Vagina (tissue), 2 donors: ENCODE measurements at regions not wholly inside any gene's neighbourhood (a gene's known extent, or its start where the extent isn't known, plus 50 kb on each side); places are given as distances from the start of the nearest gene placed in this dataset.

ENCODE experiments used
- DNase-seq, 2 donors: peaks; one replicate each; pipeline ENCODE4 v3.0.0-alpha.2; 2017; ENCODE audit errors: extremely low spot score in 2 of 2
- H3K27ac ChIP-seq: fragments of 200-600 bp; sonication (generic); one replicate; pipeline ENCODE4 v1.5.1; 2019
- H3K27me3 ChIP-seq: fragments of 200-600 bp; sonication (generic); one replicate; pipeline ENCODE4 v1.5.1; 2019
- H3K36me3 ChIP-seq, 2 donors: fragments of 200-600 bp; sonication (generic); one replicate each; pipeline ENCODE4 v1.5.1; 2017 to 2019
- H3K4me1 ChIP-seq: fragments of 200-600 bp; sonication (generic); one replicate; pipeline ENCODE4 v1.5.1; 2019
- H3K4me3 ChIP-seq, 2 donors: fragments of 200-600 bp; sonication (generic); 1 replicate in 1 of 2; 2 replicates in 1 of 2; pipeline ENCODE4 v1.5.1; 2016 to 2019
- H3K9me3 ChIP-seq: fragments of 200-600 bp; sonication (generic); one replicate; pipeline ENCODE4 v1.5.1; 2019
- POLR2A ChIP-seq, 2 donors: fragments of 450-650 bp; IDR thresholded peaks; one replicate each; pipeline ENCODE4 v1.6.1; 2017; ENCODE audit warnings: antibody characterized with exemption in 2 of 2, mild to moderate bottlenecking in 2 of 2, moderate library complexity in 2 of 2
- POLR2AphosphoS5 ChIP-seq, 2 donors: sonication (generic); formaldehyde crosslinking; IDR thresholded peaks; one replicate each; pipeline ENCODE4 v1.9.0; 2017; ENCODE audit warnings: antibody characterized with exemption in 2 of 2, mild to moderate bottlenecking in 2 of 2, low read depth in 1 of 2; ENCODE audit not compliant: insufficient read depth in 1 of 2
- intact Hi-C: fragments of 100-400 bp; cut with DNase I; formaldehyde crosslinking; loops from one replicate; pipeline ENCODE4 v1.15.1; 2023
- TF ChIP-seq, protein P1 (sequence below), 3 experiments: fragments of 450-650 bp in 2 of 3; fragments of 200-600 bp in 1 of 3; sonication (generic) in 1 of 3; IDR thresholded peaks; one replicate each; pipeline ENCODE4 v1.5.1; 2017 to 2019; ENCODE audit warnings: antibody characterized with exemption in 3 of 3, mild to moderate bottlenecking in 2 of 3, moderate library complexity in 2 of 3

DNA sequence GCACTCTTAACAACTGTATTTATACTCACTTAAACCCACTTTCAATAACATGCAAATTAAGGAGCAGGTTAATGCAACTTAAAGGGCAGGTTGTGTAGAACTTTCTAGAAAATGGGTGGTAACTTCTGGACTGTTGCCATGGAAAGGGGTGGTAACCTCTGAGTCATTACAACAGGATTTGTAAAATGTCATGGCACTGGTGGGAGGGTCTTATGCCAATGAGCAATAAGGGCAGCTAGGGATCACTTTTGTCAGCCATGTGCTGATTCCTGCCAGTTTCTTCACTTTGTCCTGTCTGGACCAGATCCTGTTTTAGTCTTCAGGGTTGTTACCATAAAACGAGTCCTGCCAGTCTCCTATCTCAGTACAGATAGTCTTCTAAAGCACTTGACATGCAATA lies 560.5 kb upstream of the PTCHD4 start:
- no peak overlapping the region for H3K27ac ChIP-seq
- TF ChIP-seq POLR2A (IDR thresholded peaks at IDR 0.05) (no peak), POLR2AphosphoS5 (IDR thresholded peaks at IDR 0.05; ENCODE audit: insufficient read depth in 1 of 2, low read depth in 1 of 2) (no peak)
- TF ChIP-seq, protein P1, sequence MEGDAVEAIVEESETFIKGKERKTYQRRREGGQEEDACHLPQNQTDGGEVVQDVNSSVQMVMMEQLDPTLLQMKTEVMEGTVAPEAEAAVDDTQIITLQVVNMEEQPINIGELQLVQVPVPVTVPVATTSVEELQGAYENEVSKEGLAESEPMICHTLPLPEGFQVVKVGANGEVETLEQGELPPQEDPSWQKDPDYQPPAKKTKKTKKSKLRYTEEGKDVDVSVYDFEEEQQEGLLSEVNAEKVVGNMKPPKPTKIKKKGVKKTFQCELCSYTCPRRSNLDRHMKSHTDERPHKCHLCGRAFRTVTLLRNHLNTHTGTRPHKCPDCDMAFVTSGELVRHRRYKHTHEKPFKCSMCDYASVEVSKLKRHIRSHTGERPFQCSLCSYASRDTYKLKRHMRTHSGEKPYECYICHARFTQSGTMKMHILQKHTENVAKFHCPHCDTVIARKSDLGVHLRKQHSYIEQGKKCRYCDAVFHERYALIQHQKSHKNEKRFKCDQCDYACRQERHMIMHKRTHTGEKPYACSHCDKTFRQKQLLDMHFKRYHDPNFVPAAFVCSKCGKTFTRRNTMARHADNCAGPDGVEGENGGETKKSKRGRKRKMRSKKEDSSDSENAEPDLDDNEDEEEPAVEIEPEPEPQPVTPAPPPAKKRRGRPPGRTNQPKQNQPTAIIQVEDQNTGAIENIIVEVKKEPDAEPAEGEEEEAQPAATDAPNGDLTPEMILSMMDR (IDR thresholded peaks at IDR 0.05), result no peak
- intact Hi-C loops, result no loop called here
- no peak for DNase-seq
- no peaks in the 10 kb centered on the region for H3K27me3 ChIP-seq
- no peaks in the 10 kb centered on the region for H3K9me3 ChIP-seq
- H3K36me3 ChIP-seq, result no peaks in the 10 kb centered on the region
- H3K4me1 ChIP-seq, result no peaks in the 10 kb centered on the region
- no peak overlapping the region for H3K4me3 ChIP-seq

DNA sequence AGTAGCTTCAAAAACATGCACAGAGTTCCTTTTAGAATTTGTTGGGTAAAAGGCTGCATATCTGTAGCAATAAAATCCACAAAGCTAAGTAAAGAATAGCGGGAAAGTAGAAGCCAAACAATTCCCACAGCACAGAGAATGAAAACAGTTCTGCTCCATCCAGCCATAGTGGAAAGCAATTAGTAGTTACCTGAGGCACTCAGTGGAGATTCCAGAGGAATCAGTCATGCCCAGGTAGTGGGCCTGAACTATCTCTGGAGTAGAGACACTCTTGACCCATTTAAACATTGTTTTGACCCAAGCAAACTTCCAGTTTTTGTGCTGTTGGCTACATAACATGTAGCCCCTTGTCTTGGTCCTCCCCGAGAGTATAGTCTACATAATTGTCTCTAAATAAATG lies 559.5 kb upstream of the PTCHD4 start:
- no peak for DNase-seq
- no peaks in the 10 kb centered on the region for H3K9me3 ChIP-seq
- no peak overlapping the region for H3K27ac ChIP-seq
- no peaks in the 10 kb centered on the region for H3K4me1 ChIP-seq
- no peak overlapping the region for H3K4me3 ChIP-seq
- no peaks in the 10 kb centered on the region for H3K36me3 ChIP-seq
- TF ChIP-seq POLR2AphosphoS5 (IDR thresholded peaks at IDR 0.05; ENCODE audit: insufficient read depth in 1 of 2, low read depth in 1 of 2), result no peak
- TF ChIP-seq, protein P1 (IDR thresholded peaks at IDR 0.05), result no peak
- no peak for TF ChIP-seq POLR2A (IDR thresholded peaks at IDR 0.05)
- intact Hi-C loops, result no loop called here
- H3K27me3 ChIP-seq, result no peaks in the 10 kb centered on the region

DNA sequence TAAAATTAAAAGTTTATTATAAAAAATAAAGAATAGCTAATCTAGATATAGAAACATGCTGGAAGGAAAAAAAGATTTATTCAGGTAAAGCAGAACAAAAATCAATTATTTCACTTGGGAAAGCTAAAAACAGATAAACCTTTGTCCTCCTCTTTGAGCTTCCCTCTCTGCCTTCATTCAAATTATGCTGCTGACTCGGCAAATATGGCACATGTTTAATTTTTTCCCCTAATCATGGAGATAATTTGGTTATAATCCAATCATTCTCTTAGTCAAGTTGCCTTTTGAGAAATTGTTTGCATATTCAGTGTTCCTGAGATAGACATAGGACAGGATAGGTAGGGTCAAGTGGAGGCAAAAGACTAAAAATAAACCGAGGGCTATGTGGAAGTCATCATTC lies 556.8 kb upstream of the PTCHD4 start:
- Histone ChIP-seq H3K27ac (no peak overlapping the region), H3K27me3 (no peaks in the 10 kb centered on the region), H3K36me3 (no peaks in the 10 kb centered on the region), H3K4me1 (no peaks in the 10 kb centered on the region), H3K4me3 (no peak overlapping the region), H3K9me3 (no peaks in the 10 kb centered on the region)
- TF ChIP-seq POLR2A (IDR thresholded peaks at IDR 0.05) (no peak), POLR2AphosphoS5 (IDR thresholded peaks at IDR 0.05; ENCODE audit: insufficient read depth in 1 of 2, low read depth in 1 of 2) (no peak)
- TF ChIP-seq, protein P1 (IDR thresholded peaks at IDR 0.05), result no peak
- intact Hi-C loops, result no loop called here
- no peak for DNase-seq

DNA sequence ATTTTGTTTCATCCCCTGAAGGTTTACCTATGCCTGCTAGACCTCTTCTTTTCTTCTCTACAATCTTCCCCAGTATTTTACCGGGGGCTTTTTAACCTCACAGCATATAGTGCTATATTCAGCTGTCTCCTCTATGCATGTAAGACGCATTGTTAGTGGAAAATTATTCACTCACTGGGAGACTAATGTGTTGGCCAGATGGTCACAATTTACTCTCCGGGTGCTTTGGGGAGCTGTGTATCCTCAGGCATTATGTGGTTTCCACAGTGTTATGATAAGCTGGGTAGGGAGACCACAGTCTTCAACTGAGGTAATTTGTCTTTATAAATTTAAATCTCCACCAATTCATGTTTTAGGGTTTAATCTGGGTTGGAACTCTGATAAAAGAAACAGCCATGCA lies 553.8 kb upstream of the PTCHD4 start:
- TF ChIP-seq POLR2AphosphoS5 (IDR thresholded peaks at IDR 0.05; ENCODE audit: insufficient read depth in 1 of 2, low read depth in 1 of 2) (no peak), POLR2A (IDR thresholded peaks at IDR 0.05) (no peak)
- TF ChIP-seq, protein P1 (IDR thresholded peaks at IDR 0.05), result no peak
- no peak for DNase-seq

DNA sequence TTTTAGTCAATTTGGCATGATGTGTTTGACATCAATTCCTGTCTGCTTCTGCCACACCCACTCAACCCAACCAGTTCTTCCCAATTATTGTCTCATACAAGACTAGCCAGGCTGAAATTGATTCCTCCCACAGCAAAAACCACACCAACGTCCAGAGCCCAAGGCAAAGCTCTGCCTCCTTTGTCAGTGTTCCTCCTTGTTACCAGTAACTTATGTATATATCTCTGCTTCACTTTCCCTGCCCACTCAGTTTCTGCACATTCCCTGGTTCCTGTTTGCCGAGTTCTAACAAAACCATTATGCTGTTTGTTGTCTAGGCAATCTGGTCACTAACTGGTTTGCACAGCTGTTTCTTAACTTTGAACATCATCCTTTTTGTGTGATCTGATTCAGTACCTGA lies 547.9 kb upstream of the PTCHD4 start:
- Histone ChIP-seq H3K9me3 (no peaks in the 10 kb centered on the region), H3K4me3 (no peak overlapping the region), H3K27ac (no peak overlapping the region), H3K4me1 (no peaks in the 10 kb centered on the region), H3K27me3 (no peaks in the 10 kb centered on the region), H3K36me3 (no peaks in the 10 kb centered on the region)
- TF ChIP-seq, protein P1 (IDR thresholded peaks at IDR 0.05), result no peak
- TF ChIP-seq POLR2AphosphoS5 (IDR thresholded peaks at IDR 0.05; ENCODE audit: insufficient read depth in 1 of 2, low read depth in 1 of 2), result no peak
- TF ChIP-seq POLR2A (IDR thresholded peaks at IDR 0.05), result no peak
- intact Hi-C loops, result no loop called here
- no peak for DNase-seq

More for the DNA sequence above, 553.8 kb upstream of the PTCHD4 start:
- no peak overlapping the region for H3K27ac ChIP-seq
- H3K4me3 ChIP-seq, result no peak overlapping the region
- H3K36me3 ChIP-seq, result no peaks in the 10 kb centered on the region
- no peaks in the 10 kb centered on the region for H3K9me3 ChIP-seq
- intact Hi-C loops, result no loop called here
- no peaks in the 10 kb centered on the region for H3K27me3 ChIP-seq
- no peaks in the 10 kb centered on the region for H3K4me1 ChIP-seq
